NCI-H524 (cell line): ENCODE measurements at regions not wholly inside any gene's neighbourhood (a gene's known extent, or its start where the extent isn't known, plus 50 kb on each side); places are given as distances from the start of the nearest gene placed in this dataset.
"Not testable (repeated sequence)": the region's sequence is repeated elsewhere in the genome, so short reads cannot be mapped to it uniquely, and the experiment has no call there.

ENCODE experiments used
- DNase-seq, 2 experiments: peaks; one replicate each; lab custom pipeline; 2025; lab: John Stamatoyannopoulos, UW

DNA sequence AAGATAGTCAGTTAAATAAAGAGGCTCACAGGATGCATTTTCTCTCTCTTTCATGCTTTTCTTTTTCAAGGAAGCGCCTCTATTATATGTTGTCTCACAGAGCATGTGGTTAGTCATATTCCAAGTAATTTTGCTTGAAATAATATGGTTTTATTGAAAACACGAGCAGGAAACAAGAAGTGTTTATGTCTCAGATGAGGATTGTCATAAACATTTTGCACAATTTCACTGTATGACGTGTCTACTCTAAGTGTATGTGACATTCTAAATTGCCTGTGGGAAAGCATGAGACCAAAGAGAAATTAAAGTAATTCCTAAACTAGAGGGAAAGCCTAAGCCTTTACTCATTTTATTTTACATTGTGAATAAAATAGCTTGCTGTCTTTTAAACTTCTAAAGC is 818.6 kb downstream of the EPHA3 start:
- DNase-seq: no peak

GRCh38 chr3:89932882-89933281 is 825.5 kb downstream of the EPHA3 start:
- no peak for DNase-seq

DNA sequence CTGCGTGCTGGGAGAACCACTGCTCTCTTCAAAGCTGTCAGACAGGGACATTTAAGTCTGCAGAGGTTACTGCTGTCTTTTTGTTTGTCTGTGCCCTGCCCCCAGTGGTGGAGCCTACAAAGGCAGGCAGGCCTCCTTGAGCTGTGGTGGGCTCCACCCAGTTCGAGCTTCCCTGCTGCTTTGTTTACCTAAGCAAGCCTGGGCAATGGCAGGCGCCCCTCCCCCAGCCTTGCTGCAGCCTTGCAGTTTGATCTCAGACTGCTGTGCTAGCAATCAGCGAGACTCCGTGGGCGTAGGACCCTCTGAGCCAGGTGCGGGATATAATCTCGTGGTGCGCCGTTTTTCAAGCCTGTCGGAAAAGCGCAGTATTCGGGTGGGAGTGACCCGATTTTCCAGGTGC is 837.0 kb downstream of the EPHA3 start:
- not testable (repeated sequence) for DNase-seq

DNA sequence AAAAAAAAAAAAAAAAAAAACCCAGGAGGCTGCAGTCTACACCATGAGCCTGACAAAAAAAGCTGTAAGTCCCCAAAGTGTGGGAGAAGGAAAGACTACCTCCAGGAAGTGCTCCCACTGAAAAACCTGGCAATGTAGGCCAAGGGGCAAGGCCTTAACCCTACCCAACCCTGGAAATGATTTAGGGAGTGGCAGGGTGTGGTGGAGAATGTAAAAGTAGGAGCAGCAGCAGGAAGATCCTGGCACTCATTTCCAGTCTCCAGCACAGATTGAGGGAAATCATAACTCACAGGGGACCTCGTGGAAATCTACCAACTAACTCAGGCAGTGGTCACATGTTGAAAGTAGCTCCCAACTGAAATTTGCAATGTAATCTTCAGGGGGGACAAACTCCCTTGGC is 839.5 kb downstream of the EPHA3 start:
- DNase-seq: no peak

- no peak for DNase-seq
These were observed 840.0 kb downstream of the EPHA3 start for GRCh38 chr3:89947337-89947954.

DNA sequence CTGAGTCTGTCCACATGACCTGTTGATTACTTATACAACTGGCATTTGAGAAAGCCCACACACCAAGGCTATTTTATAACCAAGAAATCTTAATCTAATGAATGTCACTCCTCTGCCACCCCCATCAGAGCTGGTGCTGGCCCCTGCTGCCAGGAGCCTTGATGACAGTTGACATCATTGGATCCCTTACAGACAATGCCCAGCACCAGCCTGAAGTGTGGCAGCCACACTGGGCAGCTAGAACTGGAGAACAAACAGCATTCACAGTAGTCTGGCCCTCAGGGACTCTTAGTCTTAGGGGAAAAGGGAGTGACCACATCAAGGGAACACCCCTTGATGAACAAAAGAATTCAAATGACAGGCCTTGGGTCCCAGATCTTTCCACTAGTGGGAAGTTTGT is 840.6 kb downstream of the EPHA3 start:
- DNase-seq: no peak

DNA sequence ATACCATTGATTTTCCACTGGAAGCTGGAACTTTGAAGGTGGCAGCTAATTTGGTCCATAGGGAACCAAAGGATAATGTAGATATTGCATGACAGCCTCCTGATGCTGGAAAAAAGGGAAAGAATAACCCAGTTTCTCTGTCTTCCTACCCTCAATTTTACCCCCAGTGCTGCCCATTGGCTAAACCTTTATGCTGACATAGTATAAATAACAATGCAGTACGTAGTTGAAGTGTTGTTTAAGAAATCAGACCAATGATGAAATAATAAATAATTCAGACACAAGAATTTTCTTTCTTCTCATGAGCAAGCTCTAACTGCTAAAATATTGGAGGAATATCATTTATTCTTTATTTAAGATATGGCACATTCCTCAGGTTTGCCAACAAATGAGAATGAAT is 843.4 kb downstream of the EPHA3 start:
- DNase-seq: no peak

GRCh38 chr3:89954137-89954536 is 846.7 kb downstream of the EPHA3 start:
- no peak for DNase-seq

DNA sequence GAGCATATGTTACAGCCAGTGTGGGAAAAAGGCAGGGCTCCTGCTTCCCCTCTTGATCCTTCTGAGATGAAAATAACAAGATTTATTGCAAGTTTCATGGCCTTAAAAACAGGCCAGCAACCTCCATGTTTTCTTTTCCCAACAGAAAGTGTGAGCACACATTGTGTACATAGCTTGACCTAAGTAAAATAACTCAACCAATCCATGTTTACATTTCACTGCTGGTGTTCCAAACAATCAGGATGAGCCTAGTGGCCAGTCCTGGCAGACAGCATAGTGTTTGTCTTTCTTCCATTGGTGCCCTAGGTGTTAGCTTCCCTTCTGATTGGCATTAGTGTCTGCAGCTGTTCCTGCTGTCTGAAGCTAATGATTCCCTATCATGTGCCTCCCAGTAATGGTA is 847.7 kb downstream of the EPHA3 start:
- no peak for DNase-seq

- DNase-seq: no peak
These were observed 850.0 kb downstream of the EPHA3 start for GRCh38 chr3:89957451-89957850.

DNA sequence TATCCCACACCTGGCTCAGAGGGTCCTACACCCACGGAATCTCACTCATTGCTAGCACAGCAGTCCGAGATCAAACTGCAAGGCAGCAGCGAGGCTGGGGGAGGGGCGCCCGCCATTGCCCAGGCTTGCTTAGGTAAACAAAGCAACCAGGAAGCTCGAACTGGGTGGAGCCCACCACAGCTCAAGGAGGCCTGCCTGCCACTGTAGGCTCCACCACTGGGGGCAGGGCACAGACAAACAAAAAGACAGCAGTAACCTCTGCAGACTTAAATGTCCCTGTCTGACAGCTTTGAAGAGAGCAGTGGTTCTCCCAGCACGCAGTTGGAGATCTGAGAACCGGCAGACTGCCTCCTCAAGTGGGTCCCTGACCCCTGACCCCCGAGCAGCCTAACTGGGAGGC is 850.7 kb downstream of the EPHA3 start:
- DNase-seq: not testable (repeated sequence)

DNA sequence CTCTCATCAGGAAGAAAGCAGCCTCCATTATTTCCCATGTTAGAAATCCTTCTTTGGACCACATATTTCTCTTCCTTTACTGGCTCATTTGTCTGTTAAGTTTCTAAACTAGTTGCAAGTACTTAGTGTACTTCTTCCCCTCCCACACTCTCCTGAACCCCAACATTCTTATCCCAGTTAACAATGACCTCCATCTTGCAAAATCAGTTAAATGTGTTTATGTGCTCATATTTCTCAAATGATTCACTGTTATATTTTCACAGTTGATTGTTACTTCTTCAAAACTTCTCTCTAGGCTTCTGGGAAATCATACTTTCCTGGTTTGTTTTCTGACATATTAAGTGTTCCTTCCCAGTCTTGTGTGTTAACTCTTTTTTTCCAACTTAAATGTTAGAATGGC is 856.9 kb downstream of the EPHA3 start:
- DNase-seq: no peak

GRCh38 chr3:89966877-89967665 is 859.6 kb downstream of the EPHA3 start:
- no peak for DNase-seq

- DNase-seq: no peak
These were observed 863.9 kb downstream of the EPHA3 start for GRCh38 chr3:89971329-89971728.

GRCh38 chr3:89973156-89973555 is 865.7 kb downstream of the EPHA3 start:
- DNase-seq: peak in 1 of 2 experiments; percentile 6

DNA sequence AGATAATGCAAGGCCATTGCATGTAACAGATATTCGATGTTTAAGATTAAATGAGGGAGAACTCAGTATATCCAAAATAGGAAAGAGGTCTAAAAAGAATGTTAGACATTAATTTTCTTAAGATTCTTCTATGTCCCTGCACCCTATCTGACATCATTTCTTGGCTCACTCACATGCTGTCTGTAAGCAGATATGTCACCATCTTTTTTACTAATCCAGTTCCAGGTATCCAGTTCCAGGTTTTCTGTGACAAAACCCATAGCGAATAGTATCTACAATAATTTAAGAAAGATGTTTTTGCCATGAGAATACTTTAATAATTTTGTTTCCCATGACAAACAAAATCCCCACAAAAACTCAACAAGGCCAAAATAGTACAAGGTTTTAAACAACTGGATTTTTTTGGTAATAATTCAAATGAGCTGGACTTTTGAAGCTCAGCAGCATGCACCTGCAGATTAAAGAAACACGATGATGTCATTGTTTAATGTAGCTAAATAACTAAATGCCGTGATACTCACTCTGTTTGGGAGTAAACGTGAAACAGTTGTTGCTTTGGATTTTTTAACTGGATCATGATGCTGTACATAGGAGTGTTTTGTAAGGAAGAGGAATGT is 867.6 kb downstream of the EPHA3 start:
- no peak for DNase-seq

DNA sequence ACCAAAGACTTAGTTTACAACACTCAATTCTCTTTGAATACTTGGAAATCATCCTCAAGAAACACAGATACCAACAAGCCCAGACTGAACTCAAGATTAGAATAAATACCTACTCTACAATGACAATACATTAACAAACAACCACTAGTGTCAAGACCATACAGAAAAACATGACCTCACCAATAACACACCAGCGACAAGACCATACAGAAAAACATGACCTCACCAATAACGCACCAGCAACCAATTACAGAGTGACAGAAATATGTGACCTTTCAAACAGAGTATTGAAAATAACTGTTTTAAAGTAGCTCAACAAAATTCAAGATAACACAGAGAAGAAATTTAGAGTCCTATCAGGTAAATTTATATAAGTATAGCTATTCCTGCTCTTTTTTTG is 876.0 kb downstream of the EPHA3 start:
- no peak for DNase-seq

GRCh38 chr3:90005281-90005847 is 897.9 kb downstream of the EPHA3 start:
- DNase-seq: no peak

- peak; percentile 30 to 87 for DNase-seq
These were observed 900.5 kb downstream of the EPHA3 start for GRCh38 chr3:90007778-90008499.

GRCh38 chr3:90010341-90010740 is 902.9 kb downstream of the EPHA3 start:
- DNase-seq: no peak

- no peak for DNase-seq
These were observed 903.7 kb downstream of the EPHA3 start for GRCh38 chr3:90011131-90011530.

- no peak for DNase-seq
These were observed 904.2 kb downstream of the EPHA3 start for GRCh38 chr3:90011596-90011995.
